HG02970 (cell line): ENCODE measurements at regions not wholly inside any gene's neighbourhood (a gene's known extent, or its start where the extent isn't known, plus 50 kb on each side); places are given as distances from the start of the nearest gene placed in this dataset.
"Not testable (repeated sequence)": the region's sequence is repeated elsewhere in the genome, so short reads cannot be mapped to it uniquely, and the experiment has no call there.

Experiments
- ATAC-seq: cut with Tn5 transposase; IDR thresholded peaks from one replicate; pipeline ENCODE4 v1.9.1; 2021; ENCODE audit warnings: mild to moderate bottlenecking, moderate library complexity, moderate number of reproducible peaks; ENCODE audit not compliant: unreplicated experiment, low FRiP score

DNA sequence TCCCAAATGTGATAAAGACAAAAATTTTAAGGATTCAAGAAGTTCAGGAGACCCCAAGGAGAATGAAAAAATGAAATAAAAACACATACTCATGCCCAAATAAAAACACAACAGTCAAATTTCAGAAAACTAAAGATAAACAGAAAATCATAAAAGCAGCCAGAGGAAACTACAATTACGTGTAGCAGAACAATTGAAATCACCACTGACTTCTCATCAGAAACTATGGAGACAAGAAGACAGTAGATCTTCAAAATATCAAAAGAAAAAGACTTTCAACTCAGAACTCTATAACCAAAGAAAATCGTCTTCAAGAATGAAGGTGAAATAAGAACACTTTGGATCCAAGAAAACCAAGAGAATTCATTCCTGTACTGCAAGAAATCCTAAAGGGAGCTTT lies 54.9 kb downstream of the DIO3 start:
- no peak for ATAC-seq

DNA sequence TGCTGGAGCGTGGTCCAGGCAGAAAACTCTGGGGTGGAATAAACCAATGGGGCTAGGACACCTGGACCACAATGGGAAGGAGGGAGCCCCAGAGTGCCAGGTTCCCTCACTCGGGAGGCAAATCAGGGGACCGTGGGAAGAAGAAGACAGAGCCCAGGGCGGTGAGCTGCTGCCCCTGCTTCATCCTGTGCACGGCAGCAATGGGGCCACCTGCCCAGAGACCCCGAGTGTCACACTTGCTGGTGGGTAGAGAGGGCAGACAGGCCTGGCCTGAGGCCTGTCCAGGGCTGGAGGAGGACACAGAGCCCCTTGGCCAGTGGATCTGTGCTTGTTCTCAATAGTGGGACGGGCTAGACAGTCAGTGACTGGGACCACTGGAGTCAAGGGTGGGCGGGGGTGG lies 58.2 kb downstream of the DIO3 start:
- ATAC-seq, result no peak

DNA sequence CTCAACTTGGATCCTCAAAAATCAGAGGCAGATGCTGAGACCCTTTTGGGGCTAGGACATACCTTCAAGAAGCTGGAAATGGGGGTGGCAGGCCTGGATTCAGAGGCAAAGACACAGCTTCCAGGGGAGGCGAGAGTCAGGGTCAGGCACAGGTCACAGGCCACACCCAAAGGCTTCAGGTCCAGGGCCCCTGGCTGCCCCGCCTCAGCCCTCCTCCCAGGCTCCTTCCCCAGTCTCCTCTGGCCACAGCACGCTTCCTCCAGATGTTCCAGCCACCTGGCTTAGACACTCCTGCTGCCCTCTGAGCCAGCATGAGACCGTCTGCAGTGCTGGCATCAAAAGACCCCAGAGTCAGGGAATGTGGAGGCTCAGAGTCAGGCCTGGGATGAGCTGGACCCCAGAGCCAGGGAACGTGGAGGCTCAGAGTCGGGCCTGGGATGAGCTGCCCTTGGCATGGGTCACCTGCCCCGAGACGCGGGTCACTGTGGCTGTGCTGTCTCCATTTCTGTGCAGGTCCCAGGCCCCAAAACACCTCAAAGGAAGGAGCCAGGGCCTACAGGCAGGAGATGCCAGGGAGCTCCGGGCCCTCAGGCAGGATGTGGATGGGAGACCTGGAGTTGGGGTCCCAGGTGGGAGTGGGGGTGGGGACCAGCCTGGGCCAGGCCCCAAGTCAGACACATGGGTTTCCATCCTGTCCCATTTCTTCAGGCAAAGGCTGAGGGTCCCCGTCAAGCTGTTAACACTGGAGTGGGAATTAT lies 58.9 kb downstream of the DIO3 start:
- no peak for ATAC-seq

DNA sequence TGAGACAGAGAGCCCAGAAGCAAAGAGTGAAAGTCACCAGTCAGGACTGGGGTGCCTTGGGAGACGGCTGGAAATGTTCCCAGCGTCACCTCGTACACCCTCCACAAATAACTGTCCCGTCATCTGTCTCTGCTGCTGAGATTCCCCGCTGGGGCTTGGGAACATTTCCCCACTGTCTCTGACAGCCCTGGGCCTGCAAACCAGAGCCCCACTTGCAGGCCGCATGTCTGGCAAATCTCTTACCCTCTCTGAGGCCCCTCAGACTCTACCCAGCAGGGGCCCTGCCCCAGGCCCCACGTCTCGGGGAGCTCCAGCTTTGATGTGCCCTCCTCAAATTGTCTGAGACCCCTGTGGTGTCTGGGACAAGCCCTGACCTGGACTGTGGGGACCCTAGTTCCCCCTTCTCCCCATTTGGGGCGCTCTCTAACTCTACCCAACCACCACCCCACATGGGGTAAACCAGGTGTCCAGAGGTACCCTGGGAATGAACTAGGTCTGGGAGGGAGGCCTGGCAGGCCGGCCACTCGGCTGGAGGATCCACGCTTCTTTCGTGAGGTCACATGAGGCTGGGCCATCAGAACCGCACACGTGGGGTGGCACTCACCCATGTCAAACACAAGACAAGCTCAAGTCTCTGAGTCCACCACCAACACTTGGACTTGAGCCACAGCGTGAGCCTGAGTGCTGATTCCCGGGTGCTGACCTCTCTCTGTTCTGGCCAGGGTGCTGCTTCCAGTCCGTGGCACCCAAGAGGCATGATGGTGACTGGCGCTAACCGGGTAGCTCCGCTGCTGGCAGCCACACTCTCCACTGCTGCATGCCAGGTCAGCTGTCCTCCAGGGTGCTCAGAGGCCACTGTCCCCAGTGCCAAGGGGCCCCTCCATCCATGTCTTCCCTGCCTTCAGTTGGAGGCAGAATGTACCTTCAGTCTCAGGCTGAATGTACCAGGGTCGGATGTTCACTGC lies 59.8 kb downstream of the DIO3 start:
- ATAC-seq, result no peak

DNA sequence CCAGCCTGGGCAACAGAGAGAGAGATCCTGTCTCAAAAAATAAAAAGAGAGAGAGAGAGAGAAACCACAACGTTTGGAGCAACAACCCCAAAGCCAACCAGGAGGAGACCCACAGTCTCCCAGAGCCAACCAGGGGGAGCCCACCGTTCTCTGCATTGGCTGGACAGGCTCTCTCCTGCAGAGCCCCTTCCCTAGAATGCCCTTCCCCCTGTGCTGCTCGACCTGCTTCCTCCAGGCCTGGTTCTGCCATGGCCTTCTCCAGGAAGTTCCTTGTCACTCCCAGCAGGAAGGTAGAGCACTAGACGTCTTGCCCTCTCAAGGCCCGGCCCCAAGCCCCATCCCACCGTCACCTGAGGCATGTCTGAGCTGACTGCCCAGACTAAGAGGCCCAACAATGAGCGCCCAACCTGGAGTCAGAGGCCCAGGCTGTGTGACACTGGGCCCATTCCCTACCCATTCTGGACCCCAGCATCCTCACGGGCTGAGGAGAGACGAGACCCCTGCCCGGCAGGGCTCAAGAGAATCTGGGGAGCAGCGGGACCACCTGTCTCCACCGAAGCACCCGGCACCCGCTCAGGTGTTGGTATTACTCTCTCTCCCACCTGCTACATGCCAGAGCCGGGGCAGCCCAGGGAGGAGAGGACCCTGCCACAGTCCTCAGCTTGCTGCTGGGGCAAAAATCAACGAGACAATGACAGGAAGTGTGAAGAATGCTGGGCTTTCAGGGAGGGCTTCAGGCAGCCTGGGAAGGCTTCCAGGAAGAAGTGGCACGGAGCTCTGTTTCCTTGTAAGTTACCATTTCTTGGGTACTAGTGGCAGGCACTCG lies 61.2 kb downstream of the DIO3 start:
- ATAC-seq, result no peak

DNA sequence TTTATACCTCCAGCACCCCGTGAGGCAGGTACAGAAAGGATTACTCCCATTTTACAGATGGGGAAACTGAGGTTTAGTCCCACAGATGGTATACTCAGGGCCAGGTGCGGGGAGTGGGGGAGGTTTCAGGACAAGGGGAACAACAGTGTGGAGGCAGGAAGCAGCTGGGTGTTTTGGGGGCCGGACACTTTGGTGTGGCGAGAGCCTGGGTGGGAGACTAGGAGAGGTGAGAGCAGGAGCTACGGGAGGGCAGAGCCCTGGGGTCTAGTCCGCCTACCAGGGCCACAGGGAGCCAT lies 61.7 kb downstream of the DIO3 start:
- ATAC-seq, result no peak

DNA sequence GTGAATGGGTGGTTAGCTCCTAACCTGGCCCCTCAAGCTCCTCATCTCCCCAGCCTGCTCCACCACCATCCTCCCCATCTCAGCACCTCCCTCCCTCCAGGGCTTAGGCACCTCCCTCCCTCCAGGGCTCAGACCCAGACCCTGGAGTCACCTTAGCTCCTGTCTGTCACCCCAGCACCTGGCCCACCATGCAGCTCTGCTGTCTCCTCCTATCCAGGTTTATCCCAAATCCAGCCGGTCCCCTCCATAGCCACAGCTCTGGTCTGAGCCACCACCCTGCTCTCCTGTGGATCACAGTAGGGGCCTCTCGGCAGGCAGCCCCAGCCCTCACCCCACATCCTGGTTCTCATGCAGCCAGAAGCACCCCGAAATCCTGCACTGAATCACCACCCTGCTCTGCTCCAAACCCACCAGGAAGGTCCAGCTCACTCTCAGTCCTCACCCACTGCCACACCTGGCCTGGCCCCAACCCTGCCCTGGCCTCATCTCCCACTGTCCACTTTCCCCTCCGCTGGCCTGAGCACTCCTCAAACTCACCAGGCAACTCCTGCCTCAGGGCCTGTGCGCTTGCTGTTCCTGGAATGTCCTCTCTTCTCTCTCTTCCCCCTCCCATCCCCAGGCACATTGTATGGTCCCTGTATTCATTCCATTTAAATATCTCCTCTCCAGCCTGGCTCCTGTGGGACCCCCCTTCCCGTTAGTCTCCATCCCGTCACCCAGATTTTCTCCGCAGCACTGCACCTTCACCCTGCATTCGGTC lies 62.6 kb downstream of the DIO3 start:
- ATAC-seq, result no peak

DNA sequence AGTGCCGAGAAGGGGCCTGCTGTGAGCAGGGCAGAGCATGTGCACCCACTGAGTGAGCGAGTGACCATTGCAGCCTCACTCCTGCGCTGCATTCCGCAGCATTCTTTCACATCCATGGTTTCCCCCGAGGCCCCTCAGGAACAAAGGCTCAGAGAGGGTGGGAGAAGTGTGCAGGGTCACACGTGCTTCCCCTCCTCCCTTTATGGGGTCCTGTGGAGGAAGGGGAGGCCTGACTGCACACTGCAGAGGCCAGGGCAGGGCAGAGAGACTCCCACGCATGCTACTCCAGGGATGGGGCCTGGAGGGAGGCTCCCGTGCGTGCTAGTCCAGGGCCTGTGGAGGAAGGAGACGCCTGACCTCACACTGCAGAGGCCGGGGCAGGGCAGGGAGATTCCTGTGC lies 63.2 kb downstream of the DIO3 start:
- ATAC-seq, result no peak

DNA sequence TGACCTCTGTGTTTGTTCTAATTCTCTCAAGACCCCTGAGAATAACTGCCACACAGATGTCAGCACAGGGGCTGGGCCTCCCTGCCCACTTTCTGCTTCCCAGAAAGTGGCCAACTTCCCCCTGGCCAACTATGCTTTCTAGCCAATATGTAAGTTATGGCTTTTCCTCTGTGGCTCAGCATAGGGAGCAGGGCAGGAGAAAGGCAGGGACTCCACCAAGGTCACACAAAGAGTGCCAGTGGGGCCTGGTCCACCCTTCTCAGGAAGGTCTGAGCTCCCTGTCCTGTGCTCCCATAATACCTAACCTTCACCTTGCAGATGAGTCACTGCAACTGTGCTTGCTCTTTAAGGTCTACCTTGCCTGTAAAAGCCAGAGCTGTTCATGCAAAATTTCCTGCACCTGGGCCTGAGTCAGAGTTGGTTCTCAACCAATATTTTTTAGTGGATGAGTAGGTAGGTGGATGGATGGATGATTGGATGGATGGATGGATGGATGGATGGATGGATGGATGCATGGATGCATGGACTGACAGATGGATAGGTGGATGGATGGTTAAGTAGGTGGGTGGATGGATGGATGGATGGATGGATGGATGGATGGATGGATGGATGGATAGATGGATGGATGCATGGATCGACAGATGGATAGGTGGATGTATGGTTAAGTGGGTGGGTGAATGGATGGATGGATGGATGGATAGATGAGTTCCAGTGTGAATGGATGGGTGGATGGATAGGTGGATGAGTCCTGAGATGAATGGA lies 64.2 kb downstream of the DIO3 start:
- ATAC-seq, result no peak

DNA sequence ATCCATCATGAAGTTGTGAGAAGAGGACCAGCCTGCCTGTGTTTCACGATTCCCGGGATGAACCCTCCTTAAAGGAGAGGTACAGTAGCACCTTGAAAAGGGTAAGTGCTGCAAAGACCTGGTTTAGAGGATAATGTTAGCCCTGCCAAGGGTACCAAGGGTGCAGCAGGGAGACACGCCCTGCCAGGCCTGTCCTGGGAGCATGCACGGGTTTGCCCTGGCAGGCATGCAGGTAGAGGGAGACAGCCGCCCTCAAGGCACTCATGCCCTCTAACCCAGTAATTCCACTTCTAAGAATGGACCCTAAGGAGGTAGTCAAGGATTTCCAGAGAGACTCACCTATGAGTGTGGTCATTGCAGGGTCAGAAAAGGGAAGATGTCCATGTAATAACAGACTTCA lies 65.0 kb downstream of the DIO3 start:
- no peak for ATAC-seq

DNA sequence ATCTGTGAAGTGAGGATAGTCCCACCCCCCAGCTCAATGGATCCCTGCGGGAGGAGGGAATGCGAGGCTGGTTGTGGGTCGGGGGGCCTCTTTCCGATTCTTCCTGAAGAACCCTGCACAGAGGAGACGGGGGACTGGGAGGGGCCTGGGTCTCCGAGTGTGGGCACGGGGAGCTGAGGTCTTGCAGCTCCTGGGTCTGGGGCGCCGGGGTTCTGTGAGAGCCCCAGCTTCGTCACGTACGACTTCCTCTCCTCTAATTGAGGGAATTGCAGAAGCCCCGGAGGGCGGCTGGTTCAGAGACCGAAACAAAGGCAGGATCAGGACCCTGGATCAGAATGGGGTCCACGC lies 66.6 kb downstream of the DIO3 start:
- ATAC-seq, result no peak

DNA sequence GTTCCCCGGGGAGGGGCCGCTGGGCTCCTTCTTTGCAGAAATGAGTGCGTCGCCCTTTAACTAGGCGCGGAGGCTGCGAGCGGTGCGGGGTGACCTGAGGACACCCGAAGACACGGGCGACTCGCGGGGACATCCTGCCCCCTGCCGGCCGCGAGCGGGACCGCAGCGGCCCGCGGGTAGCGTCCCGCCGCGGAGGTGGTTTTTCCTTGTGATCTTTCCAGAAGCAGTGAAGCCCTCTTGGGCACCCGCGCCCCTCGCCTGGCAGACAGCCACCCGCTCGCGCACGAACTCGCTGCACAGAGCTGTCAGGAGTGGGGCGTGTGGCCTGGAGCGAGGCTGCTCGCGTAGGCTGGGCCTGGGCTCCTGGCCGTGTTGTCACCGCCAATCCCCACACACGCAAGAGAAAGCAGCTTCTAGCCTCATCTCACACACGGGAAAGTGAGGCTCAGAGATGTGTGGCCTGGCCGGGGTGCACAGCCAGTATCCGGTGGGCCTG lies 67.2 kb downstream of the DIO3 start:
- ATAC-seq, result peak; percentile 67

DNA sequence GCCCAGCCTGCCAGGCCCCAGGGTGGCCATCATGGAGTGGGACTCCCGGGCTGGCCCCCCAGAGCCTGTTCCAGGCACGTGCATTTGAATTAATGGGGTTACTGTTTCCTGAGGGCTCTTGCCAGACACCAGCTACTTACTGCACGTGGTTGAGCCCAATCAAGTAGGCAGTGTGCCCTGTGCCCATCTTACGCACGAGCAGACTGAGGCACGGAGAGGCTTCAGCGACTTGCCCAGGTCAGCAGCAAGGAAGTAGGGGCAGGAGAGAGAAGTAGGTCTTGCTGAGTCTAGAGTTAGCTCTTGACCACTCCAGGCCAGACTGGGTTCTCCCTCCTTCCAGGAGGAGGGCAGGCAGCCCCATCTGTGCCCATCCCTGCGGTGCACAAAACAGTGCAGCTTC lies 67.7 kb downstream of the DIO3 start:
- no peak for ATAC-seq

DNA sequence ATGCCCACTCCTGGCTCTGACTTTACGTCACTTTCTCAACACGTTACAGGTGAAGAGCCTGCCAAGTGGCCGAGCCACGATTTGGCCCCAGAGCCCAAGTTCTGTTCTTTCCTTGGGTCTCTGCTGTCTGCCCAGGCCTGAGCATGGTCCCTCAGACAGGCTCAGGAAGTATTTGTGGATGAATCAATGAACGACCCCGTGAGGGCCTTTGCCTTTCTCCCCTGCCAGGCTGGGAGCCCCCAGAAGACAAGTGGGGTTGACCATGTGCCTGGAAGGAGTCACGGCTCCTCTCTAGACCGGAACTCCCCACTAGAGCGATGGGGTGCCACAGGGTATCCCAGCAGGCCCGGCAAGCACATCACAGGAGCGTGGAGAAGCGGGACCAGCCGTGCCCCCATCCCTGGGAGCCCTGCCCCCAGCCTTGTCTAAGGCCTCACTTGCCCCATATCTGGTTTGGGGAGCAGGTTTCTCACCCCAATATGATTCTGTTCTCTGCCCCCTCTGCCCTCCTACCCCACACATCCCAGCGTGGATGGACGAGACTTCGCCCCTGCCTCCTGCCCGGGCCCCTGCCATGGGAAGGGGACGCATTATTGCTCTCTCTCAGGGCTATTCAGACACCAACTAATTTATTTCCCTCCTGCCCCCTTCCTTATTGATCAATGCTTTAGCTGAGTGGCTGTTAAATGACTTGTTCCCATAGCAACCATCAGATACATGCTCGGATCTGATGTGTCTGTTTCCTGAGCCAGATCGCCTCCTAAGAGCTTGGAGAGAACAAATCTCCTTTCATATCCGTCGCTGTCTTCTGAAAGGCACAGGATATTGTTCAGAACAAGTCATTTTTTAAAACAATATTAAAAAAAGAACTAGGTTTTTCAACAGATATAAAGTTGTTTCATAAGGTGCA lies 69.0 kb downstream of the DIO3 start:
- ATAC-seq, result no peak

DNA sequence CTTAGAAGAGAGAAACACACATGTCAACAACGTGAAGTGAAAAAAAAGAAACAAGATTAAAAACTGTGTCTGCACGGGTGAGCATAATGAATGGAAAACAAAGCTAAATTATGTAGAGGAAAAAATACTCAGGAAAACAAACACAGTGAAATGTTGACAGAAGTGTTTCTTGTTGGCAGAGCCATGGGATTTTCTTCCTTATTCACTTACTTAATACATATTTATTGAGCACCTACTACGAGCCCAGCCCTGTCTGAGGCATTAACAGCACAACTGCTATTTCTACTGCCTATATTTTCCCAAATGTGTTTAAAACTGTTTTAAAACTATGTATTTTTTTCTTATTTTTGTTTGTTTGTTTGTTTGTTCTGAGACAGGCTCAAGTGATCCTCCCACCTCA lies 69.9 kb downstream of the DIO3 start:
- ATAC-seq, result no peak

DNA sequence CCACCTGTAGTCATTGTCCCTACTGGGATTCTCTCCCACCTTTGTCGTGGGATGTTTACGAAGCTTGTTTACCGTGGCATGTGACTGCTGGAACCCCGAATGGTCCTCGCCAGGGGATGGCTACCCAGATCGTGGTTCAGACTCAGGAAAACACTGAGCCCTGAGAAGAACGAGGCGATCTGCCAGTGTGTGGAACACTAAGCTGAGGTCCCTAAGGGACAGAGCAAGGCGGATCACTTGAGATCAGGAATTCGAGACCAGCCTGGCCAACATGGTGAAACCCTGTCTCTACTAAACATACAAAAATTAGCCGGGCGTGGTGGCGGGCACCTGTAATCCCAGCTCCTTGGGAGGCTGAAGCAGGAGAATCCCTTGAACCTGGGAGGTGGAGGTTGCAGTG lies 70.7 kb downstream of the DIO3 start:
- not testable (repeated sequence) for ATAC-seq

DNA sequence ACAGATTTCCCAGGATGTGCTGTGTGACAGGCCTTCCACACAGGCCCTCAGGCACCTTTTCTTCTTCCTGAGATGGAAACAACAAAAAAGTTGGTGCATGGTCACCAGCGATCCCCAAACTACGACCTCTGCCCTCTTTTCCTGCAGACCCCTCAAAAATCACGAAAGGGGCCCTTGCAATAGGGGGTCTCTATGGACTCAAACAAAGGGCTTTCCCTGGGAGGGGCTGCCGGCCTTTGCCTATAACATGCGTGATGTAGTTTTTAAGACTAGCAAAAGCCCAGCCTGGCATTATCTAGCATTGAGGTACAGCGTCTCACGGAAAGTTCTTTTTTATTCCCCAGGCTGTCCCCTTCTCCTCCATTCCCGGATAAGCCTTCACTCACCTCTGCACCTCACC lies 71.2 kb downstream of the DIO3 start:
- no peak for ATAC-seq

DNA sequence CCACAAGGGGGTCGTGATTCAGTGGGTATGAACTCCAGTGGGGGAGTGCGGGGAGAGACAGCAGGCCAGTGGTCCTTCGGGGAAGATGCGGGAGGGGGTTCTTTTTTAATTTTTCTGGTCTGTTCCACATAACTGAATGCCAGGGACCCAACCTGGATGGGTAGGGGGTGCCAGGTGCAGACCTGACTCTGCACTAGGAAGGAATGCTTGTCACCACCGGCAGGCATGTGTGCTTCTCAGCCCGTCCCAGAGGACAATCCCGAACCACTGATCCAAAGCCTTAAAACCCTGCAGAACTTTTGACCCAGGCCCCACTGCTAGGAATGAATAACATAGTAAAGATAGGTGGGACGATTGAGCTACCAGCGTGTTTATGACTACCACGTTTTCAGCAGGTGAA lies 72.0 kb downstream of the DIO3 start:
- no peak for ATAC-seq
